NB4 (cell line): ENCODE measurements at regions not wholly inside any gene's neighbourhood (a gene's known extent, or its start where the extent isn't known, plus 50 kb on each side); places are given as distances from the start of the nearest gene placed in this dataset.

ENCODE experiments used
- DNase-seq: peaks from one replicate; pipeline ENCODE4 v3.0.0; 2010; ENCODE audit warnings: low read depth
- H3K4me3 ChIP-seq: one replicate; pipeline ENCODE4 v1.5.1; 2011; ENCODE audit warnings: mild to moderate bottlenecking, low read depth, low read length, moderate library complexity
- CTCF ChIP-seq: IDR thresholded peaks from one replicate; pipeline ENCODE4 v1.5.1; 2012; ENCODE audit warnings: low read depth, low read length
- MAX ChIP-seq: IDR thresholded peaks from 2 replicates; pipeline ENCODE4 v1.6.1; 2011; ENCODE audit warnings: low read depth, low read length
- MYC ChIP-seq: IDR thresholded peaks from 2 replicates; pipeline ENCODE4 v1.6.1; 2011; ENCODE audit warnings: low read depth, low read length
- POLR2A ChIP-seq: IDR thresholded peaks from 2 replicates; pipeline ENCODE4 v1.6.1; 2011; ENCODE audit warnings: mild to moderate bottlenecking; ENCODE audit not compliant: insufficient read length; ENCODE audit errors: extremely low read depth

GRCh38 chr4:155009288-155009687 lies 199.1 kb upstream of the NPY2R start:
- TF ChIP-seq MAX: no peak
- TF ChIP-seq CTCF: no peak
- TF ChIP-seq MYC: no peak
- no peak for TF ChIP-seq POLR2A
- no peak overlapping the region for H3K4me3 ChIP-seq
- DNase-seq: no peak

- TF ChIP-seq MAX (no peak), POLR2A (no peak), CTCF (no peak), MYC (no peak)
- H3K4me3 ChIP-seq: no peak overlapping the region
- DNase-seq: no peak
Measured at GRCh38 chr4:155010376-155010775, 198.1 kb upstream of the NPY2R start.

- H3K4me3 ChIP-seq: no peak overlapping the region
- no peak for DNase-seq
- TF ChIP-seq MYC (no peak), MAX (no peak), CTCF (no peak), POLR2A (no peak)
Measured at GRCh38 chr4:155011163-155011780, 197.2 kb upstream of the NPY2R start.

GRCh38 chr4:155012469-155012868 lies 196.0 kb upstream of the NPY2R start:
- H3K4me3 ChIP-seq: no peak overlapping the region
- TF ChIP-seq CTCF (no peak), MYC (no peak), MAX (no peak), POLR2A (no peak)
- DNase-seq: no peak

- TF ChIP-seq MAX (no peak), POLR2A (no peak), MYC (no peak), CTCF (no peak)
- no peak overlapping the region for H3K4me3 ChIP-seq
- no peak for DNase-seq
Measured at GRCh38 chr4:155017426-155017825, 191.0 kb upstream of the NPY2R start.
